ENCODE measurements at regions not wholly inside any gene's neighbourhood (a gene's known extent, or its start where the extent isn't known, plus 50 kb on each side); places are given as distances from the start of the nearest gene placed in this dataset.

GRCh38 chr3:166199491-166199890 is 362.3 kb upstream of the BCHE start:
- no peak for DNase-seq (ENCODE audit: low read depth)
- no peaks in the 10 kb centered on the region for H3K36me3 ChIP-seq (ENCODE audit: control insufficient read depth, insufficient read depth, low read length, severe bottlenecking)
- H3K27me3 ChIP-seq (replicated peaks; ENCODE audit: control insufficient read depth, insufficient read depth, low read length) = no peaks in the 10 kb centered on the region
- H3K4me3 ChIP-seq (ENCODE audit: low read length) = no peak overlapping the region
- no peak overlapping the region for H3K9ac ChIP-seq (ENCODE audit: low read length)
- no peaks in the 10 kb centered on the region for H3K4me1 ChIP-seq (ENCODE audit: control insufficient read depth, insufficient read depth, low read length)
- no peaks in the 10 kb centered on the region for H3K9me3 ChIP-seq (ENCODE audit: control insufficient read depth, low read length)

- Histone ChIP-seq H3K27me3 (replicated peaks; ENCODE audit: control insufficient read depth, insufficient read depth, low read length) (no peaks in the 10 kb centered on the region), H3K9ac (ENCODE audit: low read length) (no peak overlapping the region), H3K4me1 (ENCODE audit: control insufficient read depth, insufficient read depth, low read length) (no peaks in the 10 kb centered on the region), H3K36me3 (ENCODE audit: control insufficient read depth, insufficient read depth, low read length, severe bottlenecking) (no peaks in the 10 kb centered on the region), H3K9me3 (ENCODE audit: control insufficient read depth, low read length) (no peaks in the 10 kb centered on the region), H3K4me3 (ENCODE audit: low read length) (no peak overlapping the region)
- no peak for DNase-seq (ENCODE audit: low read depth)
Measured at GRCh38 chr3:166195808-166196207, 358.6 kb upstream of the BCHE start.

DNA sequence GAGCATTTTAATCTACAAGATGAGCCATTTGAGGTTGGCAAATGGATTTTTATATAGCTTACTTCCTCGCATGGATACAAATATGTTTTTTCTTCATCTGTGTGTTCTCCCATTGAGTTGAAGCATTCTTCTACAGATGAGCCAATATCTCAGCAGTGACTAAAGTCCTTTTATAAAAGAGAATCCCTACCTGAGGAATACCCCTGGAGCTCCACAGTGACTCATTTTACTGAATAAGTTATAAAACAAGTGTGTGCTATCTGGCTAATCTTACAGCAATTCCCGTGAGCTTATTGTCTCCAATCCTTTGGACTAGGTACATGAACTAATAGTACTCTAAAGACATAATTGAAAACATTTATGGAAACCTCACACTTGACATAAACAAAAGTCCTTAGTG is 354.2 kb upstream of the BCHE start:
- Histone ChIP-seq H3K9ac (ENCODE audit: low read length) (no peak overlapping the region), H3K4me3 (ENCODE audit: low read length) (no peak overlapping the region), H3K27me3 (replicated peaks; ENCODE audit: control insufficient read depth, insufficient read depth, low read length) (no peaks in the 10 kb centered on the region), H3K4me1 (ENCODE audit: control insufficient read depth, insufficient read depth, low read length) (no peaks in the 10 kb centered on the region), H3K9me3 (ENCODE audit: control insufficient read depth, low read length) (no peaks in the 10 kb centered on the region), H3K36me3 (ENCODE audit: control insufficient read depth, insufficient read depth, low read length, severe bottlenecking) (no peaks in the 10 kb centered on the region)
- DNase-seq (ENCODE audit: low read depth) = no peak

DNA sequence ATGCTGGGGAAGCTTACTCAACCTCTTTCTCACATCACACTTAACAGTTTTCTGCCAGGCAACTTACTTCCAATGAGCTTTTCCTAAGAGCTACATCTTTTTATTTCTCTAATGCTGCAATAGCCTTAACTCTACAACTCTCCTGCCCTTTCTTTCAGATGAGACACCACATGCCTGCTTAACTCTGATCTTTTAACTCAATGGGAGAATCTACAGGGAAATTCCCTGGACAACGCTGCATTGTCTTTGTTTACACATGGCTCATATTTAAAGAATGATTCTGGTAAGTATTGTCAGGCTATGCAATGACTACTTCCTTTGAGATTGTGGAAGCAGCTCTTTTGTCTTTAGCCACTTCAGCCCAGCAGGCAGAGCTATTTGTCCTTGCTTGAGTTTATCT is 353.1 kb upstream of the BCHE start:
- Histone ChIP-seq H3K4me3 (ENCODE audit: low read length) (no peak overlapping the region), H3K4me1 (ENCODE audit: control insufficient read depth, insufficient read depth, low read length) (no peaks in the 10 kb centered on the region), H3K36me3 (ENCODE audit: control insufficient read depth, insufficient read depth, low read length, severe bottlenecking) (no peaks in the 10 kb centered on the region), H3K9ac (ENCODE audit: low read length) (no peak overlapping the region), H3K9me3 (ENCODE audit: control insufficient read depth, low read length) (peaks cover 2% of the 10 kb centered on the region), H3K27me3 (replicated peaks; ENCODE audit: control insufficient read depth, insufficient read depth, low read length) (no peaks in the 10 kb centered on the region)
- DNase-seq (ENCODE audit: low read depth) = no peak

GRCh38 chr3:166187237-166187636 is 350.0 kb upstream of the BCHE start:
- Histone ChIP-seq H3K4me1 (ENCODE audit: control insufficient read depth, insufficient read depth, low read length) (no peaks in the 10 kb centered on the region), H3K9me3 (ENCODE audit: control insufficient read depth, low read length) (peaks cover 2% of the 10 kb centered on the region), H3K4me3 (ENCODE audit: low read length) (no peak overlapping the region), H3K9ac (ENCODE audit: low read length) (no peak overlapping the region), H3K36me3 (ENCODE audit: control insufficient read depth, insufficient read depth, low read length, severe bottlenecking) (no peaks in the 10 kb centered on the region), H3K27me3 (replicated peaks; ENCODE audit: control insufficient read depth, insufficient read depth, low read length) (no peaks in the 10 kb centered on the region)
- DNase-seq (ENCODE audit: low read depth) = no peak

GRCh38 chr3:166186003-166186402 is 348.8 kb upstream of the BCHE start:
- Histone ChIP-seq H3K36me3 (ENCODE audit: control insufficient read depth, insufficient read depth, low read length, severe bottlenecking) (no peaks in the 10 kb centered on the region), H3K9ac (ENCODE audit: low read length) (no peak overlapping the region), H3K4me1 (ENCODE audit: control insufficient read depth, insufficient read depth, low read length) (no peaks in the 10 kb centered on the region), H3K9me3 (ENCODE audit: control insufficient read depth, low read length) (peaks cover 2% of the 10 kb centered on the region), H3K27me3 (replicated peaks; ENCODE audit: control insufficient read depth, insufficient read depth, low read length) (no peaks in the 10 kb centered on the region), H3K4me3 (ENCODE audit: low read length) (no peak overlapping the region)
- no peak for DNase-seq (ENCODE audit: low read depth)

DNA sequence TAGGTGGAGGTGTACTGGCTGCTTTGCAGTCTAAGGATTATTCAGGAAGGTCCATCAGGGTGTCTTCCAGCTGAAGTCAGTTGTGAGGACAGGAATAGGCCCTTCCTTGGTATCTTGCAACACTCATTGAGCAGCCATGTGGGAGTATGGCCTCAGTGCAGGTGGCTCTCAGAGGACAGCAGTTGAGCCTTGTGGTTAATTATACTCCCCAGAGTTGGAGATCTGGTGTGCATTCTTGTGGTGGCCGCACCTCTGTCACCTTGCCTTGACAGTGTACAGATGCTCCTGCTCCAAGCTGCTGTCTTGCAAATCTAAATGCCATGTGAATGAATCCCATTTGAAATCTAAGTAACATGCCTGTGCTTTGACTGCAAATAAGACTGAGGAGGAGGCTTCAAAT is 339.9 kb upstream of the BCHE start:
- Histone ChIP-seq H3K9ac (ENCODE audit: low read length) (no peak overlapping the region), H3K36me3 (ENCODE audit: control insufficient read depth, insufficient read depth, low read length, severe bottlenecking) (no peaks in the 10 kb centered on the region), H3K27me3 (replicated peaks; ENCODE audit: control insufficient read depth, insufficient read depth, low read length) (no peaks in the 10 kb centered on the region), H3K9me3 (ENCODE audit: control insufficient read depth, low read length) (no peaks in the 10 kb centered on the region), H3K4me1 (ENCODE audit: control insufficient read depth, insufficient read depth, low read length) (no peaks in the 10 kb centered on the region), H3K4me3 (ENCODE audit: low read length) (no peak overlapping the region)
- no peak for DNase-seq (ENCODE audit: low read depth)

DNA sequence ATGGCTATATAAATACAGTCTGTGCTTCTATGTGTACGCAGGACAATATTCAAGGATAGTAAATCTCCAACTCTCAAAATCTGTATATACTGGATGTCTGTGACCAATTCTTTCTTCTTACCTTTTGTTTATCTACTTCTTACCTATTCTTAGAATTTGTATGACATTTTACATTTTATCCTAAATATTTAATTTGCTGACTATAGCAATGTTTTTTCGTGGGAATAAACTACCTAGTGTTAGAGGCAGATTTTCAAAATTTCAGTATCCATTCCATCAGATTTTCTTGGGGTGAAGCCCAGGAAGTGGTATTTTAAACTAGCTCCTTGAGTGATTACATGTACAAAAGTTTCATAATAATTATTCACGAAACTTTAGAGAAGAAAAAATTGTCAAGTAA is 334.5 kb upstream of the BCHE start:
- no peak for DNase-seq (ENCODE audit: low read depth)
- H3K4me1 ChIP-seq (ENCODE audit: control insufficient read depth, insufficient read depth, low read length) = no peaks in the 10 kb centered on the region
- H3K9ac ChIP-seq (ENCODE audit: low read length) = no peak overlapping the region
- no peak overlapping the region for H3K4me3 ChIP-seq (ENCODE audit: low read length)
- no peaks in the 10 kb centered on the region for H3K36me3 ChIP-seq (ENCODE audit: control insufficient read depth, insufficient read depth, low read length, severe bottlenecking)
- H3K9me3 ChIP-seq (ENCODE audit: control insufficient read depth, low read length) = no peaks in the 10 kb centered on the region
- no peaks in the 10 kb centered on the region for H3K27me3 ChIP-seq (replicated peaks; ENCODE audit: control insufficient read depth, insufficient read depth, low read length)

- H3K27me3 ChIP-seq (replicated peaks; ENCODE audit: control insufficient read depth, insufficient read depth, low read length) = no peaks in the 10 kb centered on the region
- no peak overlapping the region for H3K9ac ChIP-seq (ENCODE audit: low read length)
- no peaks in the 10 kb centered on the region for H3K4me1 ChIP-seq (ENCODE audit: control insufficient read depth, insufficient read depth, low read length)
- DNase-seq (ENCODE audit: low read depth) = no peak
- H3K9me3 ChIP-seq (ENCODE audit: control insufficient read depth, low read length) = no peaks in the 10 kb centered on the region
- H3K36me3 ChIP-seq (ENCODE audit: control insufficient read depth, insufficient read depth, low read length, severe bottlenecking) = no peaks in the 10 kb centered on the region
- no peak overlapping the region for H3K4me3 ChIP-seq (ENCODE audit: low read length)
Measured at GRCh38 chr3:166169681-166170080, 332.5 kb upstream of the BCHE start.

GRCh38 chr3:166127969-166128368 is 290.7 kb upstream of the BCHE start:
- Histone ChIP-seq H3K9ac (ENCODE audit: low read length) (no peak overlapping the region), H3K9me3 (ENCODE audit: control insufficient read depth, low read length) (peaks cover 4% of the 10 kb centered on the region), H3K4me1 (ENCODE audit: control insufficient read depth, insufficient read depth, low read length) (no peaks in the 10 kb centered on the region), H3K4me3 (ENCODE audit: low read length) (no peak overlapping the region), H3K27me3 (replicated peaks; ENCODE audit: control insufficient read depth, insufficient read depth, low read length) (no peaks in the 10 kb centered on the region), H3K36me3 (ENCODE audit: control insufficient read depth, insufficient read depth, low read length, severe bottlenecking) (no peaks in the 10 kb centered on the region)
- no peak for DNase-seq (ENCODE audit: low read depth)

- Histone ChIP-seq H3K4me3 (ENCODE audit: low read length) (no peak overlapping the region), H3K9me3 (ENCODE audit: control insufficient read depth, low read length) (no peaks in the 10 kb centered on the region), H3K4me1 (ENCODE audit: control insufficient read depth, insufficient read depth, low read length) (no peaks in the 10 kb centered on the region), H3K9ac (ENCODE audit: low read length) (no peak overlapping the region), H3K27me3 (replicated peaks; ENCODE audit: control insufficient read depth, insufficient read depth, low read length) (no peaks in the 10 kb centered on the region), H3K36me3 (ENCODE audit: control insufficient read depth, insufficient read depth, low read length, severe bottlenecking) (no peaks in the 10 kb centered on the region)
- DNase-seq (ENCODE audit: low read depth) = no peak
Measured at GRCh38 chr3:166125179-166125578, 288.0 kb upstream of the BCHE start.

DNA sequence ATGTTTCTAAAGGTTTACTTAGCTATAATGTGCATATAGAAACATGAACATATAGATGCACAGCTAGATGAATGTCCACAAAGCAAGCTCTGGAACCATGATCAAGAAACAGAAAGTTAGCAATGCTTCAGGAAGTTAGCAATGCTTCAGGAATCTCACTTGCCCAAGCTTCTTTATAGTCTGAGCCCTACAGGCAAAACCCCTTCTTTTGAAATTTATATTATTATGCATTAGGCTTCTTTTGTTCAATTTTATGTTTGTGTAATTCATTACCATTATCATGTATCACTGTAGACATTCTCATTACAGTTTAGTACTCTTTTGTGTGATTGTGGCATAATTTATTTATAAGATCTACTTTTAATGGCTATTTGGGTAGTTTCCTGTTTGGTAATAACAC is 286.4 kb upstream of the BCHE start:
- Histone ChIP-seq H3K9ac (ENCODE audit: low read length) (no peak overlapping the region), H3K36me3 (ENCODE audit: control insufficient read depth, insufficient read depth, low read length, severe bottlenecking) (no peaks in the 10 kb centered on the region), H3K9me3 (ENCODE audit: control insufficient read depth, low read length) (no peaks in the 10 kb centered on the region), H3K4me3 (ENCODE audit: low read length) (no peak overlapping the region), H3K4me1 (ENCODE audit: control insufficient read depth, insufficient read depth, low read length) (no peaks in the 10 kb centered on the region), H3K27me3 (replicated peaks; ENCODE audit: control insufficient read depth, insufficient read depth, low read length) (no peaks in the 10 kb centered on the region)
- DNase-seq (ENCODE audit: low read depth) = no peak
